HPDE6-E6E7 (cell line): ENCODE measurements at regions not wholly inside any gene's neighbourhood (a gene's known extent, or its start where the extent isn't known, plus 50 kb on each side); places are given as distances from the start of the nearest gene placed in this dataset.

Experiments used
- DNase-seq: peaks from one replicate; pipeline ENCODE4 v3.0.0; 2011; ENCODE audit warnings: missing footprints; ENCODE audit errors: extremely low spot score

- DNase-seq, result no peak
Observed at GRCh38 chr14:98014851-98015615, 1217.9 kb downstream of the VRK1 start.

GRCh38 chr14:98015921-98016320 is 1218.7 kb downstream of the VRK1 start:
- no peak for DNase-seq

- DNase-seq, result no peak
Observed at GRCh38 chr14:98018628-98019027, 1221.4 kb downstream of the VRK1 start.

- DNase-seq, result no peak
Observed at GRCh38 chr14:98022541-98023520, 1225.6 kb downstream of the VRK1 start.

- DNase-seq, result no peak
Observed at GRCh38 chr14:98028162-98028561, 1231.0 kb downstream of the VRK1 start.

- no peak for DNase-seq
Observed at GRCh38 chr14:98035396-98035795, 1236.6 kb downstream of the BCL11B start.

- no peak for DNase-seq
Observed at GRCh38 chr14:98037831-98038230, 1234.2 kb downstream of the BCL11B start.

- DNase-seq, result no peak
Observed at GRCh38 chr14:98056946-98057345, 1215.1 kb downstream of the BCL11B start.

- no peak for DNase-seq
Observed at GRCh38 chr14:98059106-98059505, 1212.9 kb downstream of the BCL11B start.

- no peak for DNase-seq
Observed at GRCh38 chr14:98062083-98062482, 1209.9 kb downstream of the BCL11B start.

GRCh38 chr14:98069712-98070171 is 1202.3 kb downstream of the BCL11B start:
- DNase-seq, result peak; percentile 74

- DNase-seq, result no peak
Observed at GRCh38 chr14:98070536-98070935, 1201.5 kb downstream of the BCL11B start.

GRCh38 chr14:98074111-98074510 is 1197.9 kb downstream of the BCL11B start:
- DNase-seq, result no peak

- peak; percentile 54 for DNase-seq
Observed at GRCh38 chr14:98077176-98077575, 1194.8 kb downstream of the BCL11B start.

GRCh38 chr14:98082833-98083232 is 1189.2 kb downstream of the BCL11B start:
- DNase-seq, result no peak

- no peak for DNase-seq
Observed at GRCh38 chr14:98085751-98086150, 1186.2 kb downstream of the BCL11B start.

- no peak for DNase-seq
Observed at GRCh38 chr14:98093111-98093510, 1178.9 kb downstream of the BCL11B start.

GRCh38 chr14:98099527-98099926 is 1172.5 kb downstream of the BCL11B start:
- peak; percentile 8 for DNase-seq

- DNase-seq, result no peak
Observed at GRCh38 chr14:98101323-98101722, 1170.7 kb downstream of the BCL11B start.

GRCh38 chr14:98103705-98104104 is 1168.3 kb downstream of the BCL11B start:
- DNase-seq, result no peak

- no peak for DNase-seq
Observed at GRCh38 chr14:98109326-98109725, 1162.7 kb downstream of the BCL11B start.

GRCh38 chr14:98112194-98112780 is 1159.7 kb downstream of the BCL11B start:
- DNase-seq, result no peak
